Mammary epithelial cell (primary cell): ENCODE measurements at regions not wholly inside any gene's neighbourhood (a gene's known extent, or its start where the extent isn't known, plus 50 kb on each side); places are given as distances from the start of the nearest gene placed in this dataset.

Experiments
- EZH2 ChIP-seq: IDR thresholded peaks from 2 replicates; pipeline ENCODE4 v1.6.1; 2012; ENCODE audit warnings: low read length, inconsistent platforms, borderline replicate concordance
- TF ChIP-seq, protein P1 (sequence below), 2 donors: IDR thresholded peaks in 1 of 2; conservative IDR thresholded peaks in 1 of 2; 2 replicates each; pipeline ENCODE4 v1.5.1; 2011 to 2012; ENCODE audit warnings: inconsistent platforms in 2 of 2, low read length in 2 of 2, mild to moderate bottlenecking in 2 of 2, control low read depth in 1 of 2, low read depth in 1 of 2; ENCODE audit not compliant: insufficient read depth in 1 of 2; ENCODE audit errors: extremely low read depth in 1 of 2

DNA sequence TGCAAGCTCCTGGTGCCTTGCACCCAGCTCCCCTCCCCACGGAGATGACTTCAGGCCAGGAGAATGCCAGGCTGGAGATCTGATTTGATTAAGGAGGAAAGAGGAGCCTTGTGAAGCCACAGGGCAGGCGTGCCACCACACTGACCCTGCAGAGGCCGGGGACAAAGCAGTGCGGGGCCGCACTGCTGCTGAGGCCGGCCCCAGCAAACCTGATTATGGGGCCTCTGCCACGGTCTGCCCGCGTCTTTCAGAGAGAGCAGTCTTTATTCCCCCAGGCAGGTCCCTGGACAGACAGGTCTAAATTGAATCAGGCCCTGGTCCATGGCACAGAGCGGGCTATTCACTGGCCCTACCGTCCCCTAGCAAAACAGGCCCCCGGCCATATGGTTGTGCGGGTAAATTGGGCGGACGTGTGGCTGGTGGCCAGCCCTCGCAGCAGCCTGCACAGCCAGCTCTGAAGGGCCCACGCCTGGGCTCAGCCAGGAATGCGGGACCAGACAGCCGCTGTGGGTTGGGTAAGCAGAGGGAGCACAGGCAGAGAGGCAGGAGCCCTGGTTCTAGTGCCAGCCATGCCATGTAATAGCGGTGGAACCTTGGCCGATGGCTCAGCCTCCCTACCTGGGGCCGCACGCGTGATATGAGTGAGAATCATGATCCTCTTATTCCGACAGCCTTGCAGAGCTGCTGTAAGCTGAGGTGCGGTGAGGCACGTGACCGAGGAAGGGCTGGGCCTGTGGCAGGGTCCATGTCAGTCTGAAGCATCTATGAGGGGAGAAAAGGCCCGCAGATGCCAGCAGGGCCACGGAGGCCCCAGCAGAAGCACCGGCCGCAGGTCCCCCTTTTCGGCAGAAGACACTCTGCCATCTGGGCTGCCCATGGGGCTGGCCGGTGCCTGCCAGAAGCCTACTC lies 97.3 kb upstream of the MYCN start:
- TF ChIP-seq, protein P1, sequence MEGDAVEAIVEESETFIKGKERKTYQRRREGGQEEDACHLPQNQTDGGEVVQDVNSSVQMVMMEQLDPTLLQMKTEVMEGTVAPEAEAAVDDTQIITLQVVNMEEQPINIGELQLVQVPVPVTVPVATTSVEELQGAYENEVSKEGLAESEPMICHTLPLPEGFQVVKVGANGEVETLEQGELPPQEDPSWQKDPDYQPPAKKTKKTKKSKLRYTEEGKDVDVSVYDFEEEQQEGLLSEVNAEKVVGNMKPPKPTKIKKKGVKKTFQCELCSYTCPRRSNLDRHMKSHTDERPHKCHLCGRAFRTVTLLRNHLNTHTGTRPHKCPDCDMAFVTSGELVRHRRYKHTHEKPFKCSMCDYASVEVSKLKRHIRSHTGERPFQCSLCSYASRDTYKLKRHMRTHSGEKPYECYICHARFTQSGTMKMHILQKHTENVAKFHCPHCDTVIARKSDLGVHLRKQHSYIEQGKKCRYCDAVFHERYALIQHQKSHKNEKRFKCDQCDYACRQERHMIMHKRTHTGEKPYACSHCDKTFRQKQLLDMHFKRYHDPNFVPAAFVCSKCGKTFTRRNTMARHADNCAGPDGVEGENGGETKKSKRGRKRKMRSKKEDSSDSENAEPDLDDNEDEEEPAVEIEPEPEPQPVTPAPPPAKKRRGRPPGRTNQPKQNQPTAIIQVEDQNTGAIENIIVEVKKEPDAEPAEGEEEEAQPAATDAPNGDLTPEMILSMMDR (conservative IDR thresholded peaks at IDR 0.05 in 1 of 2, IDR thresholded peaks at IDR 0.05 in 1 of 2; ENCODE audit: extremely low read depth in 1 of 2, insufficient read depth in 1 of 2, low read depth in 1 of 2, low read length in 2 of 2): no peak
- no peak for TF ChIP-seq EZH2
